GM21447 (cell line): ENCODE measurements at regions not wholly inside any gene's neighbourhood (a gene's known extent, or its start where the extent isn't known, plus 50 kb on each side); places are given as distances from the start of the nearest gene placed in this dataset.

Experiments
- ATAC-seq: cut with Tn5 transposase; IDR thresholded peaks from one replicate; pipeline ENCODE4 v1.9.1; 2021; ENCODE audit not compliant: unreplicated experiment

GRCh38 chr20:24277196-24277595 lies 192.2 kb upstream of the SYNDIG1 start:
- ATAC-seq = no peak

- no peak for ATAC-seq
Measured at GRCh38 chr20:24275946-24276705, 193.3 kb upstream of the SYNDIG1 start.

GRCh38 chr20:24273251-24273650 lies 196.2 kb upstream of the SYNDIG1 start:
- ATAC-seq = no peak

DNA sequence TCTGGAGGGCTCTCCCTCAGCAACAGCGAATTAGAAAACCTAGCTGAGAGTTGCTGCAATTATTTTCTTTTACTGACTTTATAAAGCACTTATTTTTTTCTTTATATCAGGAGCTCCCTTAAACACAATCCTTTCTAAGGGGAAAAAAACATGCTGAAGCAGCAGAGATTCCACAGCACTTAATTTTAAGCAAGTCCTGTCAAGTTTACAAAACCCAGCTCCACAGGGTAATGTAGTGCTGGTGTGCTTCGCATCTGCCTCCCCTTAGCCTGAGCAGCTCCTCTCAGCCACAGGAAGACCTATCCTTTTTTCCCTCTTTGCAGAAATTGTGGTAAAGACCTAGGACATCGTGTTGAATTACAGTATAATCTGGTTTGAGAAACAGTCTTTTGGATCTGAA lies 208.1 kb upstream of the SYNDIG1 start:
- no peak for ATAC-seq

DNA sequence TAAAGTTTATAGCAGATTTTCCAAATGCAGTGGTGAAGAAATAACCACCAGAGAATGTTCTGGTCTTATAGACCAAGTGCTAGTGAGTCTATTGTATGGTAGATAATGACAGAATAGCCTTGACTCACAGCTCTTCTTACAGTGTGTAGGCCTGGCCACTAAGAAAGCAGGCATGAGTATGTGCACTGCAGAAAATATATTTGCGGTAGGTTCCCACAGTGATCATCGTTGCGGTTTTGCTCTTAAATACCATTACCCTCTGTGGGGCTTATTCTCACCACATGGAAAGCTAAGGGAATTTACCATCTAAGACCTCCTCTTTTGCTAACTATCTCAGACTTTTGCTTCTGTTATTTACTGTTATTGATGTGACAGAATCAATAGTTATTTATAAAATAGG lies 212.3 kb upstream of the SYNDIG1 start:
- no peak for ATAC-seq

DNA sequence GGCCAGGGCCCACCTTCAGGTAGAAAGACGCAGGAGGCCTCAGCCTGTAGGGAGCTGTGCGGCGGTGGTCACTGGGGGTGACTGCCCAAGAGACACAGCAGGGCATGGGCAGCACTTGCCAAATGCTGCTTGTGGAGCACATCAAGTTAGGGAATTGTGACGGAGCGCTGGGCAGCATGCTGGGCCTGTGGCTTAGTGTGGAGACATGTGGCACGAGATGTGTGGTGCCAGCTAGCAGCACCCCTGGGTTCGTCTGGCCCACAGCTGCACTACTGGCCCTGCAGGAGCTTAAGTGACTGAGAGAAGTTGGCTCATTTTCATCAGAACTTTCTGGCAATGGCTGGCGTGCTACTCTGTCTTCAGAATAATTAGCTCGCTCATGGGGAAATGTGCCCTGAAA lies 213.1 kb upstream of the SYNDIG1 start:
- ATAC-seq = no peak

- ATAC-seq = no peak
Measured at GRCh38 chr20:24254480-24254879, 214.9 kb upstream of the SYNDIG1 start.

DNA sequence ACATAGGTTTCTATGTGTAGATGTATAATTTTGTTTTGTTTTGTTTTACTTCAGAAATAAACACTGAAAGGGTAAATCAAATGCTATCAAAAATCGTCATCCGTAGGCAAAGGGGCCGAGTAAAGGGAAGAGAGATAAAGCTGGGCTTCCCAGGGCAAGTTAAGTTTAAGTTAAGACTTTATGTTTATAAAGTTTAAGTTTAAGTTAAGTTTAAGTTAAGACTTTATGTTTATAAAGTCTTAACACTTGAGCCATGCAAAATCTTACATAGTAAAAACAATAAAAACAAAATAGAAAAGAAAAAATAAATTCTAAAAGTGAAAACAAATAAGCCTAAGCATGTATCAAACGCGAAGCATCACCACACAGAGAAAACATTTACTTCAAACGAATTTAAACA lies 216.1 kb upstream of the SYNDIG1 start:
- ATAC-seq = no peak

DNA sequence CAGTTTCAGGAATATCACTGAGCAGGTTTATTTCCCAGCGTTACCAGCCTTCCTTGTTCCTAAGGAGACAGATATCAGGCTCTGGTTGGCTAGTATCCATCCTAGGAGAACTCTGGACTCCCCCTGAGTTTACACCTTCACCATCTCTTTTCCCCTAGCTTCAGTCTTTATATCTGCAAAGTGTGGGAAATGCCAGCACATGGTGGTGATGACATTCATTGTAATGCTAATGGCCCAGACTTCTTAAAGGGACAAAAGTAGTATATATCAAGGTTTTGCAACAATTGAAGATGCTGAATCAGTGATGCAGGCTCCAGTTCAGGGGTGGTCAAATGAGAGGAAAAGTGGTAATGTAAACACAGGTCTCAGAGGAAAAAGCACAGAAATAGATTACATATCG lies 224.3 kb upstream of the SYNDIG1 start:
- no peak for ATAC-seq

DNA sequence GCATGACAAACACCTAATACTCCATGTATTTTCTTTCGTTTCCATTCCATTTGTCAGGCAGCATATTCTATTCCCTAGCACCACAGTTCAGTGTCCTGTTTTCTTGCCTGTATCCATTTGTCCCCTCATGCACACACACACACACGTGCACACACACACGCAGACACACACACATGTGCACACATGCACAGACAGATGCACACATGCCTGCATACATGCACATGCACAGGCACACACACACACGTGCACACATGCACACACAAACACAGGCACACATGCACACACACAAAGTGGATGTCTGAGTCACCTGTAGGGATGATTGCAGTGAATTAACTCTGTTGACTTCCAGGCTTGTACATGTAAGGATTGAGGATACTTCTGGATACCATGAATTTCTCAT lies 226.7 kb upstream of the SYNDIG1 start:
- no peak for ATAC-seq

DNA sequence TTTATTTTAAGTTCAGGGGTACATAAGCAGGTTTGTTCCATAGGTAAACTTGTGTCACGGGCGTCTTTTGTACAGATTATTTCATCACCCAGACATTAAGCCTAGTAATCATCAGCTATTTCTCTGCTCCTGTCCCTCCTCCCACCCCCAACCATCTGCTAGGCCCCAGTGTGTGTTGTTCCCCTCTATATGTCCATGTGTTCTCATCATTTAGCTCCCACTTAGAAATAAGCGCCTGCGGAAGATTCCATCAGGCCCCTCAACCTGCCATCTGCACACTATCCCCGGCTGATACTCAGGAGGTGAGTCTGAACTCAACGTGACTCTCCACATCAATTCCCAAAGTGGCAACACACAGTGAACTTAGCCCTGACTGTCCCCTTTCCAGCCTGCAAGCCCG lies 228.0 kb upstream of the SYNDIG1 start:
- no peak for ATAC-seq

DNA sequence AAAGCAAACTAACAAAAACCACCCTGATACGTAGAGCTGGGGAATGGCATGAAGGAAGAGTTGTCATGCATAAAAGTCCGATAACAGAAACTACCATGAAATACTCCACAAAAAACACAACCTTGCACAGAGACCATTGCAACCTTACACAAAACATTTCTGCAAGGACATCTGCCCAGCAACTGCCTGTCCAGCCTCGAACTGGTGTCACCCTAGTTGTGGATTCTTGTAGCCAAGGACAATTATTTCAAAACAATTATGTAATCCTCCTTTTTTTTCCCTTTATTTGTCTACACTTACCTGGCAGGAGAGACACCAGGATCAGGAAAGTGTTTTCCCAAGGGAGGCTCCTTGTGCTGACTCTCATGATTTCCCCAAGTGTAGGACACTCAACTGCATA lies 232.5 kb upstream of the SYNDIG1 start:
- no peak for ATAC-seq

GRCh38 chr20:24236201-24236600 lies 233.2 kb upstream of the SYNDIG1 start:
- ATAC-seq = no peak

DNA sequence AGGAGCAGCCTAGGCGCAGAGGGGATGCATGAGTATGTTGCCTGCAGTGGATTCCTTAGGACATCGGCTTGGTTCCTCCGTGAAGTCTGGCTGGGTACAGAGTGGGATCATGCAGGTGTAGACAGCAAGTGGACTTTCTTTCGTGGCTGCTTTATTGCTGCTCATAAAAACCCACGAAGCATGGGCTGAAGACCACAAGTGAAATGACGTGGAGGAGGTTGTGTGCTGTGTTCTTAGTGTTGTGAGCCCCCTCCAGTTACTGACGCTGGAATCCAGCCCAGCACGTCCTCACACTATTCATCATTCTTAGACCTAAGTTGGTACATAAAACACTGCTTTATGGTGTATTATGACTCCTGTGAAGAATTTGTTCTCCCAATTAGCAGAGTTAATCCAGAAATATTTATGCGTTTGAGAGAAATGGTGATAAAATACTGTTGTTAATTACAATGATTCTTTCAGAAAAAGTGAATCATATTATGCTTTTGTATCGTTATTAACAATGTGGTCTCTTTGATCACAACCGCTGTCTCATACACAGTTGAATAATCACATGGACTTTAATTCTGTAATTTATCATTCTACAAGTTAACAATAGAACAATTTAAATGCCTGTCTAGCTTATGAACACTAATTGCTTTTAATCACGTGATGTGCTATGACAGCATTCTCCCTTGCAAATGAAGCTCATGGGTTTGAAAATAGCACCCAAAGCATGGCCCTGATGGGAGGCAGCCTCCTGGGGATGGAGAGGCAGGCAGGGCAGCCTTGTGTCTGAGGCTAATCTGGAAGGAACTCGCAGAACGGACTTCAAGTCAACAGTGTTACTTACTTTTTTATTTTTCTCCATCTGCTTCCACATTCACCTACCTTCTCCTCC lies 233.9 kb upstream of the SYNDIG1 start:
- no peak for ATAC-seq

DNA sequence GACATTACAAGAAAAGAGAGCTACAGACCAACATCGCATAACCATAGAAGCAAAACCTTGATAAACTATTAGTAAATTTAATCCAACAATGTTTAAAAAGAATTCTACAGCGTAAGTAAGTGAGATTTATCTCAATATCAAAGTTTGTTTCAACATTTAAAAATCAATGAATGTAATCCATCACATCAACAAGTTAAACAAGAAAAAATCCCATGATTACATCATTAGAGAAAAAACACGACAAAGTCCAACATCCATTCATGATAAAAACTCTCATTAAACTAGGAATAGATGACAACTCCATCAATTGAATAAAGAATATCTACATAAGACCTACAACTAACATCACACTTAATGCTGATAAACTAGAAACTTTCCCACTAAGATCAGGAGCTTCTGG lies 239.0 kb upstream of the GGTLC1 start:
- no peak for ATAC-seq

DNA sequence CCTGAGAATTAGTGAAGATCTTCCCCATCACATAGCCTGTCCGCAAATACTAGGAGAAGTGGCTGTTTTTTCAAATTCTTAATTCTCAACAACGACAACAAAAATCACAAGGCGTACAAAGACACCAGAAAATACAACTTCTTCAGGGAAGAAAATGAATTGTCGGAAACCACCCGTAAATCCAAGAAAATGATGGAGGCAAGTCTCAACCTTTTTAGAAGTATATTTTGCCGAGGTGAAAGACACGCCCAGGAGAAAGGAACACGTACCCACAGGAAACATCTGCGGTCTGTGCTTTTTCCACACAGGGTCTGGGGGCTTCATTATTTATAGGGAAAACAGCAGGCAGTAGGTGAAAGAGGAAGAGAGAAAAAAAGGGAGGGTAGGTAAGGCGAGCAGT lies 223.9 kb upstream of the GGTLC1 start:
- ATAC-seq = no peak

GRCh38 chr20:24211972-24212371 lies 223.4 kb upstream of the GGTLC1 start:
- no peak for ATAC-seq

- no peak for ATAC-seq
Measured at GRCh38 chr20:24210356-24210755, 221.8 kb upstream of the GGTLC1 start.

- no peak for ATAC-seq
Measured at GRCh38 chr20:24208652-24209051, 220.1 kb upstream of the GGTLC1 start.

DNA sequence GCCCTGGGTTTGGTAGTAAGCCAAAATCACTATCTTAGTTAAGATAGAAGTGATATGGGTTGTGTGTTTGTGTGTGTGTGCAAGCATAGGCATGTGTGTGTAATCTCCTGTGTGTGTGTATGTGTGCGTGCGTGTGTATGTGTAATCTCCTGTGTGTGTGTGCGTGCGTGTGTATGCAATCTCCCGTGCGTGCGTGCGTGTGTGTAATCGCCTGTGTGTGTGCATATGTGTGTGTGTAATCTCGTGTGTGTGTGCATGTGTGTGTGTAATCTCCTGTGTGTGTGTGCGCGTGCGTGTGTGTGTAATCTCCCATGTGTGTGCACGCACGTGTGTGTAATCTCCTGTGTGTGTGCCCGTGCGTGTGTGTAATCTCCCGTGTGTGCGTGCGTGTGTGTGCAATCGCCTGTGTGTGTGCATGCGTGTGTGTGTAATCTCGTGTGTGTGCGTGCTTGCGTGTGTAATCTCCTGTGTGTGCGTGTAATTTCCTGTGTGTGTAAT lies 219.3 kb upstream of the GGTLC1 start:
- ATAC-seq = no peak

DNA sequence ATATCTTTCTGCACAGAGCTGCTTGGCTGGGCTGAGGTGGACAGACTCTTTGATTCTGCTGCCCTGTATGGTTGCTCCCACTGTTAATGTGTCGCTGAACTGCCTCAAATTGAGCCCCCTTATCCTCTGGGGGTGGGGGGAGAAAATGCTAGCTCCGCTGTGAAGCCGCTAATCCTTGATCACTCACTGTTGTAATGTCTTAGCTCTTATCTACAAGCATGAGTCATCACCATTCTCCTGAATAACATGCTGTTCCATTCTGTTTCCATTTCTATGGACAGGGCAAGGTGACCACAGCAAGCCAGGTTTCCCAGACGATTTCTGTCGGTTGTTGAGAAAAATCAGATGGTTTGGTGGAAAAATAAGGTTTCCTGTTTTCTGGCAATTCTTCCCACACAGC lies 218.4 kb upstream of the GGTLC1 start:
- ATAC-seq = no peak

GRCh38 chr20:24203526-24204183 lies 215.1 kb upstream of the GGTLC1 start:
- ATAC-seq = no peak
